NCI-H1105 (cell line): ENCODE measurements at regions not wholly inside any gene's neighbourhood (a gene's known extent, or its start where the extent isn't known, plus 50 kb on each side); places are given as distances from the start of the nearest gene placed in this dataset.
A peak's percentile ranks its signal among the peaks of the same experiment; 100 is the strongest.

ENCODE experiments used
- DNase-seq: peaks from one replicate; lab custom pipeline; 2025; lab: John Stamatoyannopoulos, UW

GRCh38 chr14:26855077-26855753, 257.4 kb upstream of the NOVA1 start:
- no peak for DNase-seq

GRCh38 chr14:26856876-26857518, 259.2 kb upstream of the NOVA1 start:
- DNase-seq, result no peak

GRCh38 chr14:26859483-26859882, 261.6 kb upstream of the NOVA1 start:
- DNase-seq, result no peak

- no peak for DNase-seq
Measured at GRCh38 chr14:26860111-26860510, 262.3 kb upstream of the NOVA1 start.

GRCh38 chr14:26863736-26864135, 265.9 kb upstream of the NOVA1 start:
- no peak for DNase-seq

GRCh38 chr14:26866721-26867120, 268.9 kb upstream of the NOVA1 start:
- DNase-seq, result no peak

GRCh38 chr14:26867171-26867757, 269.4 kb upstream of the NOVA1 start:
- DNase-seq, result no peak

GRCh38 chr14:26870096-26870495, 272.3 kb upstream of the NOVA1 start:
- DNase-seq, result no peak

- DNase-seq, result peak; percentile 9
Measured at GRCh38 chr14:26870722-26871617, 273.1 kb upstream of the NOVA1 start.

- no peak for DNase-seq
Measured at GRCh38 chr14:26872515-26873361, 274.9 kb upstream of the NOVA1 start.

- DNase-seq, result no peak
Measured at GRCh38 chr14:26873362-26873960, 275.6 kb upstream of the NOVA1 start.

- no peak for DNase-seq
Measured at GRCh38 chr14:26887847-26888246, 290.0 kb upstream of the NOVA1 start.

- no peak for DNase-seq
Measured at GRCh38 chr14:26888592-26888991, 290.8 kb upstream of the NOVA1 start.

- no peak for DNase-seq
Measured at GRCh38 chr14:26896447-26896846, 298.6 kb upstream of the NOVA1 start.

GRCh38 chr14:26897196-26897595, 299.4 kb upstream of the NOVA1 start:
- no peak for DNase-seq

GRCh38 chr14:26905229-26905628, 307.4 kb upstream of the NOVA1 start:
- no peak for DNase-seq

- no peak for DNase-seq
Measured at GRCh38 chr14:26913786-26914185, 316.0 kb upstream of the NOVA1 start.

- DNase-seq, result no peak
Measured at GRCh38 chr14:26917086-26917485, 319.3 kb upstream of the NOVA1 start.

GRCh38 chr14:26925876-26926584, 328.2 kb upstream of the NOVA1 start:
- DNase-seq, result no peak

- no peak for DNase-seq
Measured at GRCh38 chr14:26926585-26926984, 328.8 kb upstream of the NOVA1 start.
